ENCODE measurements at regions not wholly inside any gene's neighbourhood (a gene's known extent, or its start where the extent isn't known, plus 50 kb on each side); places are given as distances from the start of the nearest gene placed in this dataset.

DNA sequence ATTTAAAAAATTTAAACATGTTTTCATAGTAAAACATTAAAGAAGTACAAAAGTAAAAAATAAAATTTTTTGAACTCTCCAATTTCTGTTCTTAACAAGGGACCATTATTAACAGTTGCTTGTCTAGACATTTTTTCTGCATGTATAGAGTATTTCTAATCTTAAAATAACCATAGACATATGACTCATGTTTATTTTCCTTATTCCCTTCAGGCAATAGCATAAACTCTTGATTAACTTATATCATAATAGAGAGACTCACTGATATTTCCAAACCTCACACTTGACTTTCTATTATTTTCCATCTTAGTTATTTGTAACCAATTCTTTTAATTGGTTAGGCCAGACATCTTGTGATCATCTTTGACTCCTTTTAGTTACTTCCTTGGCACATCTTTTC lies 325.6 kb upstream of the SOX14 start:
- Histone ChIP-seq H3K4me2 (ENCODE audit: low read depth, low read length) (no peak overlapping the region), H2BK15ac (ENCODE audit: low read depth, low read length) (no peak overlapping the region), H2BK120ac (ENCODE audit: low read depth, low read length) (no peak overlapping the region), H3K4me1 (ENCODE audit: control insufficient read depth, insufficient read depth, low read length) (no peaks in the 10 kb centered on the region), H4K5ac (ENCODE audit: low read depth, low read length) (no peak overlapping the region), H3K36me3 (ENCODE audit: control insufficient read depth, insufficient read depth, low read length) (no peaks in the 10 kb centered on the region), H3K9me1 (ENCODE audit: insufficient read depth, low read length) (no peaks in the 10 kb centered on the region), H4K91ac (ENCODE audit: insufficient read depth, low read depth, low read length) (no peak overlapping the region), H4K20me1 (ENCODE audit: insufficient read depth, low read length) (no peaks in the 10 kb centered on the region), H3K4ac (ENCODE audit: low read depth, low read length) (no peak overlapping the region), H3K9me3 (ENCODE audit: control insufficient read depth, insufficient read depth, low read length) (peaks cover 4% of the 10 kb centered on the region), H3K4me3 (ENCODE audit: insufficient read depth, low read depth, low read length) (no peak overlapping the region), H3K27ac (ENCODE audit: insufficient read depth, low read length) (no peak overlapping the region), H3K56ac (ENCODE audit: extremely low read depth, insufficient read depth, low read length) (no peak overlapping the region), H3K79me1 (ENCODE audit: low read depth in 1 of 2, low read length in 2 of 2) (no peaks in the 10 kb centered on the region), H3K18ac (ENCODE audit: low read depth, low read length) (no peak overlapping the region), H2AK5ac (ENCODE audit: low read depth, low read length) (no peak overlapping the region), H3K23ac (ENCODE audit: low read depth, low read length) (no peak overlapping the region), H3K9ac (ENCODE audit: low read depth, low read length) (no peak overlapping the region), H4K8ac (ENCODE audit: low read depth in 2 of 2, low read length in 2 of 2) (no peak overlapping the region), H3K27me3 (ENCODE audit: control insufficient read depth, insufficient read depth, low read length) (no peaks in the 10 kb centered on the region), H2AFZ (replicated peaks; ENCODE audit: low read length, poor library complexity) (no peak overlapping the region), H3K14ac (replicated peaks; ENCODE audit: low read depth, low read length) (no peak overlapping the region), H2BK20ac (ENCODE audit: low read depth, low read length) (no peak overlapping the region), H2AK9ac (replicated peaks; ENCODE audit: low read depth, low read length, poor library complexity) (no peak overlapping the region), H2BK5ac (ENCODE audit: low read depth, low read length, poor library complexity, severe bottlenecking) (no peak overlapping the region)
- DNase-seq (no peak), ATAC-seq (ENCODE audit: low read depth) (no peak)
- in situ Hi-C loops (cut with MboI; ENCODE audit: low sequenced_read_pairs) = no loop called here
- ChIA-PET CTCF (no interaction called here), POLR2A (ENCODE audit: unreplicated experiment) (no interaction called here)
- no TSS peak for BruUV-seq (replicated peaks)
- TF ChIP-seq FOS (IDR thresholded peaks at IDR 0.05; ENCODE audit: low read depth, low read length) (no peak), ELK1 (IDR thresholded peaks at IDR 0.05; ENCODE audit: borderline replicate concordance, low read depth, low read length) (no peak), MXI1 (IDR thresholded peaks at IDR 0.05; ENCODE audit: borderline replicate concordance, low read depth, low read length) (no peak), NFE2L2 (IDR thresholded peaks at IDR 0.05; ENCODE audit: low read depth, low read length) (no peak), MAZ (IDR thresholded peaks at IDR 0.05; ENCODE audit: borderline replicate concordance, low read depth, low read length) (no peak), USF2 (IDR thresholded peaks at IDR 0.05; ENCODE audit: low read depth, low read length) (no peak), BHLHE40 (IDR thresholded peaks at IDR 0.05; ENCODE audit: low read depth, low read length) (no peak)
- TF ChIP-seq, protein P1, sequence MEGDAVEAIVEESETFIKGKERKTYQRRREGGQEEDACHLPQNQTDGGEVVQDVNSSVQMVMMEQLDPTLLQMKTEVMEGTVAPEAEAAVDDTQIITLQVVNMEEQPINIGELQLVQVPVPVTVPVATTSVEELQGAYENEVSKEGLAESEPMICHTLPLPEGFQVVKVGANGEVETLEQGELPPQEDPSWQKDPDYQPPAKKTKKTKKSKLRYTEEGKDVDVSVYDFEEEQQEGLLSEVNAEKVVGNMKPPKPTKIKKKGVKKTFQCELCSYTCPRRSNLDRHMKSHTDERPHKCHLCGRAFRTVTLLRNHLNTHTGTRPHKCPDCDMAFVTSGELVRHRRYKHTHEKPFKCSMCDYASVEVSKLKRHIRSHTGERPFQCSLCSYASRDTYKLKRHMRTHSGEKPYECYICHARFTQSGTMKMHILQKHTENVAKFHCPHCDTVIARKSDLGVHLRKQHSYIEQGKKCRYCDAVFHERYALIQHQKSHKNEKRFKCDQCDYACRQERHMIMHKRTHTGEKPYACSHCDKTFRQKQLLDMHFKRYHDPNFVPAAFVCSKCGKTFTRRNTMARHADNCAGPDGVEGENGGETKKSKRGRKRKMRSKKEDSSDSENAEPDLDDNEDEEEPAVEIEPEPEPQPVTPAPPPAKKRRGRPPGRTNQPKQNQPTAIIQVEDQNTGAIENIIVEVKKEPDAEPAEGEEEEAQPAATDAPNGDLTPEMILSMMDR (conservative IDR thresholded peaks at IDR 0.05; ENCODE audit: low read depth, low read length) = no peak
- dilution Hi-C loops (cut with HindIII; ENCODE audit: low sequenced_read_pairs, unreplicated experiment) = no loop called here
- intact Hi-C loops (cut with micrococcal nuclease) = no loop called here
